ENCODE measurements at regions not wholly inside any gene's neighbourhood (a gene's known extent, or its start where the extent isn't known, plus 50 kb on each side); places are given as distances from the start of the nearest gene placed in this dataset.

DNA sequence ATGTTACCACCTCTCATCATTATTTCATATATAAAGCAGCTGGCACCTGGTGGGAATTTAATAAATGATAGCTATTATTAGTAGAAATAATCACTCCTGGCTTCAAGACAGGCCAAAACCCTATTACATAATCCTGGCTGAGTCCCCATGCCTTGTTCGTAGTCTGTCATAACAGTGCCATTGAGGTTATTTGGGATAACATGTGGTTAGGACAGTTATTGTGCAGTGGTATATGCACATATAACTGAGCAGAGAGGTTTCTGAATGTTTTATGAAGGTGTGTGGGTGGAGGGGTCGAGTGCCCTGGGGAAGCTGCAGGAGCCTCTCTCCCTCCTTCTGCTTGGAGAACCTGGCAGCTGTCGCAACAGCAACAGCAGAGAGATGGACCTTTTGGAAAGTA is 162.4 kb upstream of the NABP1 start:
- no peak for DNase-seq

DNA sequence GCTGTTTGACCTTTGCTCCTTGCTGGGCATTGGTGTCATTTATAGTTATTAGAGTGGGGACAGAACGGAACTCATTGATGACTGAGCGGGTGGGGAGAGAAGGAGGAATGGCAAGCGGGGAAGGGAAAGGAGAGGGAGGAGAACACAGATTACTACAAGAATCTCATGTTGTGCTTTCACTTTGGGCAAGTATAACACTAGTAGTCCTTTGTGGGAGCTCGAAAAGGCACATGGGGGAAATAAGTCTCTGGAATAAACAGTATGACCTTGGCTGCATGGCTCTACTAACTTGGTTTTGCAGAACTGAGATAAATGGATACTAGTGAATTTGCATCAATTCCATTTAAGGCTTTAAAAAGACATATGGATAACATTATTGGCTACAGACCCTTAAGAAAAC is 161.7 kb upstream of the NABP1 start:
- DNase-seq = no peak

DNA sequence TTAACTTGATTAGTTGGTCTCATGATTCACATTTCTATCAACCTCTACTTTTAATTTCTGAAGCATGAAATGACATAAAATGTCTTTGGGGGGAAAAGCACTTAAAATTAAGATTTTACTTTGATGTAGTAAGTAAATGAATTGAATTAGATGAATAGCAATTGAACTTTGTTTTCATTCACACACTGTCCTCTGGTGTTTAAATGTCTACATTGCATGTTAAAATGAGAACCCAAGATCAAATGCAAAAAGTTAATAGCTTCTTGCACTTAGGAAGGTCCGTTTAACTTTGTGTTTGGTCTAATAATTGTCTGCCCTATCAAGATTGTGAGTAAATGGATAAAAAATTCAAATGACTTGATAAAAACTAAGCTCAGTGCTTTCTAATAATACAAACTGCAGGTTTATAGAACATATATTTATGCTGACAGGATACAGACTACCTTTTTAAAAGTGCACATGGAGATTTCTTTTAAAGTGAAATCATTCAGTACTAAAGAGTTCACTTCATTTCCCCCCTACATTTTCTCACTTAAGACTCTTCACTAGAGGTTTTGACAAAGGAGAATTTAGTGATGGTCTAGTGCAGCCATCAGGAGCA is 156.2 kb upstream of the NABP1 start:
- DNase-seq = peak; percentile 26

DNA sequence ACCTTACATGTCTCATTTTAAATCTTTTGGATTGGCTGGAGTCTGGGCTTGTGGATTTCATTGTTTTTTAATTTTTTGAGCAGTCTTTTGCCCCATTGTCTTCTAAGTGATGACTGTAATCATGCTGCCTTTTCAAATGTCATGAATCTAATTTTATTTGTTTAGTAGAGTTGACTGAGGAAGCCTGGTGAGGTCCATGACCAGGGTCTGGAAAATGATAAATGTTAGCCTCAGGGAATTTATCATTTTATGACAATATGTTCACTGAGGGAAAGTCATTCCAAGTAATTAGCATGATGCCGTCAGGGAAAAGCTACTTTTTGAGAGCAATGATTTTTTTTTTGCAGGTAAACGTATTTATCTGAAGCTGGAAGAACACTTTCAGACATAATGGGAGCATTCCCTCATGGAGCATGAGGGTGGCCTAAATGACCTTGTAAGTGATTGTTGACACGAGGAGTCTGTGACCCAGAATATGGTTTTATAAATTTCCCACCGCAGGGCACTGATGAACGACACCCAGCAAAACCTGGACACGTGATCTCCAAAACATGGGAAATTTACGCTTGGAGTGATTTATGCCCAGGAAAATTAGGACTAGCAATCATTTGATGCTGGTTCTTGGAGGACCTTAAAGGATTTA is 155.3 kb upstream of the NABP1 start:
- DNase-seq = peak; percentile 85

DNA sequence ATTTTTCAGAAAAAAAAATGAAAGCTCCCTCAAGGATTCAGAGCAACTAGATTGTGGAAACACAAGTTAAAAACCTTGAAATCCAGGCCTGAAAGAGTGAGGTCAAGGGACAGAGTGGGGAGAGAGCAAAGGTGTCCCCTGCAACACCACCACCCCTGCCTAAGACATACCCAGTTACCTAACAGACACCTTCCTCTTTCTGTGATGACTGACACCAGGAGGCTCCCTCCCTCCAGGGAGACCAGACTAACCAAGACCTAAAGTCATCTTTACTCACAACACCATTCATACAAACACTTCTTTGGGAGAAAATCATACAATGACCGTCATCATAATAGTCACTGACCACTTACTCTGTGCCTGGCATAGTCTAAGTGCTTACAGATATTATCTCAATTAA is 151.8 kb upstream of the NABP1 start:
- DNase-seq = no peak

DNA sequence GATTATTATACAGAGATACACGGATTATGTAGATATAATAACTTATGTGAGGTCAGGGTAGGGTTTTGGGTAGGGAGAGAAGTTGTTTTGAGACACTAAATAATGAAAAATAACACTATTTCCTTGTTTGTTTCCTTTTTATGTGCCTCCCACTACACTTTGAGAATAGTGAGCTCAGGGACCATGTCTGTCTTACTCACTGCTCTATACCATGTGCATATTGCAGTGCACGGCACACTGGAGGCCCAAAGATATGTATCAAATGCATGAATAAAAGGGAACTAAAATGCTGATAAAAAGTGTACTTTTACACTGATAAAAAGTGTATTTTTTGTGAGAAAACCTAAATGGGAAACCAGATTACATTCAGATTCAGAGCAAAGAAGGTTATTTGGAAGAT is 151.4 kb upstream of the NABP1 start:
- no peak for DNase-seq

DNA sequence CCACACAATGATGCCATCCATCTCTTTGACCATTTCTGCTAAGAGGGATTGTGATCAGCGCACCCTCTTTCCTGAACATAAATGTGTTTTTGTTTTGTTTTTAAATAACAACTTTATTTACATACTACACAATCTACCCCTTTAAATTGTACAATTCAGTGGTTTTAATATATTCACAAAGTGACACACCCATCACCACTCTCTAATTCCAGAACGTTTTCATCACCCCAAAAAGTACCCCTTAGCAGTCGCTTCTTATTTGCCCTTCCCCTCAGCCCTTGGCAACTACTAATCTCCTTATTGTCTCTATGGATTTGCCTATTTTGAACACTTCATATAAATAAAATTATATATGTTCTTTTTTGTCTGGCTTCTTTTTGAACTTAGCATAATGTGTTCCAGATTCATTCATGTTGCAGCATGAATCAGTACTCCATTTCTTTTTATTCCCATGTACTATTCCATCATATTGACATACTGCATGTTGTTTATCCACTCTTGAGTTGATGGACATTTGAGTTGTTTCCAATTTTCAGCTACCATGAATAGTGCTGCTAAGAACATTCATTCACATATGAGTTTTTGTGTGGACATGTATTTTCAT is 150.9 kb upstream of the NABP1 start:
- DNase-seq = no peak

DNA sequence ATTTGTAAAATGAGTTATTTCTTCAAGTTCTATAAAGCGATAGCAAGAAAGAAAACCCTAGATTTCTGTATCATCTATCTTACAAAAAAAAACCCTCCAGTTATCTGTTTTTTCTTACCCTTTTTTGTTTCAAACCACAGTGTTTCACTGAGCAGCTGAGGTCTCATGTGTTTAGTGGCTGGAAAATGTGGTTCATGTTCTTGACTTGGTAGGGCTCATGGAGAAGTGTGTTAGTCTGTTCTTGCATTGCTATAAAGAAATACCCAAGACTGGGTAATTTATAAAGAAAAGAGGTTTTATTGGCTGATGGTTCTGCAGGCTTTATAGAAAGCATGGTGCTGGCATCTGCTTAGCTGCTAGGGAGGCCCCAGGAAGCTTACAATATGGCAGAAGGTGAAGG is 147.3 kb upstream of the NABP1 start:
- no peak for DNase-seq

DNA sequence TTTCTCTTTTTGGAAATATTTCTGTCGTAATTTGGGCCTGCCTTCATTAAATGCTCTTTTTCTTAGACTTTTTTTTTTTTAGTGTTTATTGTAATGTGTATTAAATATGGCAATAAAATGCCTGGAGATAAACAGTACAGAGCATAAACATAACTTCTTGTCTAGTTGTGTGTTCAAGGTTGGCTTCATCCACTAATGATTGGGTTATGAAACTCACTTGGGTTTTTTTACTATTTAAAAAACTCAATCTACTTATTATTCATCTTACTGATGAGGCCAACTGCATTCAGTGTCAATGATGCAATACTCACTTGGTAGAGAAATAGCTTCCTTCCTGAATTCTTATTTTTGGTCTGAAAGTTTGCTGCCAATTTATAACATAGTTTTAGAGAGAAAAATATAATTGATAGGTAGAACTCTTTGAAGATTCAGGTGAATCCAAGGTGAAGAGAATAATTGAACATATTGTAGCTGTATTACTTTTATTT is 144.2 kb upstream of the NABP1 start:
- no peak for DNase-seq

DNA sequence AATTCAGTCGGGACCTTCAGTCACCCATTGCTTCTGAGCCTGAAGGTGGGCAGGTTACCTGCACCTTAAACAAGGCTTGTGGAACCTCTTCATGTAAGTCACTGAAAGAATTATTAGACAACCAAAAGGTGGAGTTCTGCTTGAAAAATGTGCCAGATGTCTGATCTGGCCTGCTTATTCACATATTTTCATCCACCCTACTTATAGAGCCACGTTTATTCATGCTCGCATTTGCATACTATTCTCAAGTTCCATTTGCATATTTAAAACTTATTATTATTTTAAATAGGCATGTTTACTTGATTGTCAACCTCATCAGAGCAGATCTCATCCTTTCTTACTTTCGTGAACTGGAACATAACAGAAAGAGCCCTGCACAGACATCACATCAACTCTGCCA is 140.0 kb upstream of the NABP1 start:
- DNase-seq = no peak

DNA sequence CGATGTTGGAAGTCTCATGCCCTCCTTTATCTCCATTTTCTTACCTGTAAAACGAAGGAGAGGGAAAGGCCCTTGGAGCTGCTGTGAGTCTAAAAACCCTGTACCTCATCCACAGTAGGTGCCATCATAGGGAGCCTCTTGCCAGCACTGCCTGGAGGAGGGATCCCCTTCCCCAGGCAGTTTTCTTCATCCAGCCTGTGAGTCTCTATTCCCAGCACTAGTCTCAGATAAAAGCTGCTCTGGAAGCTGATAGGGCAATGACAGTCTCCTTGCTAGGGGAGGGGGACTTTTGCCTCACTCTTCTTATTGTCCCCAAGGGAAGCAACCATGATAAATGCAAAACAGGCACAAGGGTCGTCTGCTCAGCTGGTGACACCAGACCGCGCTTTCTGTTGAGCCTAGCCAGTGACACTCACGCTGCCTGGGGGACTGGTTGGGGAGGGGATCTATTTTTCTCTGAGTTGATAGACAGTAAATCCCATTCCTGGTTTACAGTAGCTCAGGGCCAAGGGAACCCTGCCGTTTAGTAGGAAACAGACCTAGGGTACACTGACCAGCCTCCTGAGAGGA is 139.5 kb upstream of the NABP1 start:
- DNase-seq = no peak

DNA sequence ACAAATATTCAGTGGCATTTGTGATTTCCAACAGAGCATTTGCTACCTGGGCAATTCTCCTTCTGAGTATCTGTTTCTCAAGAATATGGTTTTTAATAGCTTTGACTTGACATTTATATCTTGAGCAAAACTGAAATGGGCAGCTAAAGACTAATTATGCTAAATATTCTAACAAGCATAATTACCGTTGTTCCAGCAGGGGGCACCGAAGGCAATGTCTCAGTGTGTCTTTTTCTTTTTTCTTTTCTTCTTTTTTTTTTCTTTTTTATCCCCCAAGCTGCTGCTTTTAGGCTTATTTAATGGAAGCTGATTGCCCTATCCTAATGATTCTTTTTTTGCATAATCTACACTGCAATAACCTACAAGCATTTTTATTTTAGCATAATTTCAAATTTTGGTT is 138.9 kb upstream of the NABP1 start:
- no peak for DNase-seq

DNA sequence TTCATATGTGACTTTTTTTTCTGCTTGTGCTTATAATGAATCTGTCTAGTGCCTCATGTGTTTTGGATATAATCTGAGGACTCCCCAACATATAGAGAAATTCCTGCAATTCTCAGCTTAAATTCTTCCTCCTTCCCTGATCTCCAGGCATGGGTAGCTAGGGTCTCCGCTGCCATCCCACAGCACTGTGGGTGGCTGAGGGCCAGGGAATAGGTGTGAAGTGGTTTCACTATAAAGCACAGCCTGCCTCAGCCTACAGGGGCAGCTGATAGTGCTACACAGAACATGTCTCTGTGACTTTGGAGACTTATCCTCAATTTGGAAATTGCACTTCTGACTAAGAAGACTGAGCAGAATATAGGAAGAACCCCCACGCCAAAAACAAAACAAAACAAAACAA is 137.3 kb upstream of the NABP1 start:
- DNase-seq = no peak

DNA sequence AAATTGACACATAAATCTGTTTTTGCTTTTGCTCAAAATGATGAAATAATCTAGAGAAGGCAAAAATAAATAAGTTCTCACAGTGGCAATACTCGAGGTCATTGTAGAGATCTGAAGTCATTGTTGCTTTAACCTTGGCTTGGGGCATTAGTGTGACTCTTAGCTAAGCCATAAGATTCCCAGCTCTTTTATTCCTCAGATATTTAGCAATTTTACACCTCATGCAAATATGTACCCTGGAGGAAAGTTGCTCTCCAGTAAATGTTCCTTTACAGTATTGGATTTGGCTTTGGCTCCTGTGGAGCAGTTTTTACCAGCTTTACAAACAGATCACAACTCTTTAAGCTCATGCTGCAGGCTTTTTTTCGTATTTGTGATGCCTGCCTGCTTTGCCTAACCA is 134.2 kb upstream of the NABP1 start:
- no peak for DNase-seq

DNA sequence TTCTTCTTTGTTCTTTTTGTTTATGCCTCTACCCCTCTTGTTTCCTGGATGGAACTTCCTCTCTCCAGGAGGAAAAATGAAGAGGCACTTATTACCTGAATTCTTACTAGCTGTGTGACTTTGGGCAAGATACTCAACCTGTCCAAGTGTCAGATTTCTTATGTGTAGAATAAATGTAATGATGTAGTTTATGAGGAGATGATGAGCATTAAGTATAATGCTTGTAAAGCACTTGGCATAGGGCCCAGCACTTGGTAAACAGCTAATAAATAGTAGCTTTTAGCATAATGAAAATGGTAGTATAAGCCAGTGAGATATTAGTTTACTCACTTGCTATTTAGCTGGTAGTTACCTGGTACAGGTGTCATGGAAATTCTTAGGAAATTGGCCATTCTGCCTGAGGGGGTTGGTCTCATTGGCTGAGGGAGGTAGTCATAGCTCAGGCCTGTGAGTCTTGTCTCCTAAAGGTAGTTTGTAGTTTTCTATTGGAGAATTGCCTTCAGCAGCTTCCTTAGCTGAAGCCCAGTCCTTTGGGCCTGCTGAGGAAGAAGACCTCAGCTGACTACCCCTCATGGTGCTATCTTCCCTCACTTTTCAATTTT is 133.4 kb upstream of the NABP1 start:
- no peak for DNase-seq

DNA sequence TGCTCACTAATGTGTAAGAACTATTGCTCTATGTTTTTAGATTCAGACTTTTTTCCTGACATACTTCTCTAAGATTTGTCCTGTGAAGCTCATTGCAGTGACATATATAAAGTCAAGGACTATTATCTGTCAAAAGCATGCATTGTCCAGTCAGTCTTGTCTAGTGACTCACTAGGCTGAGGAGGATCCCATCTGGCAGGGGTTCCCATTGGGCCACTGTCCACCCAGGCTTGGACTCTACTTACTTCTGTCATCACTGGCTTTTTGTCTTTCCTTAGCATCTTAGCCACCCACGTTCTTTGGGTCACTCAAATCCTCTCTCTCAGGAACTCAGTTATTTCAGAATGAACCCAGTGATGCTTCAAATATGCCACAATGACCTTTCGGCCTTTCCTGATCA is 132.6 kb upstream of the NABP1 start:
- no peak for DNase-seq

DNA sequence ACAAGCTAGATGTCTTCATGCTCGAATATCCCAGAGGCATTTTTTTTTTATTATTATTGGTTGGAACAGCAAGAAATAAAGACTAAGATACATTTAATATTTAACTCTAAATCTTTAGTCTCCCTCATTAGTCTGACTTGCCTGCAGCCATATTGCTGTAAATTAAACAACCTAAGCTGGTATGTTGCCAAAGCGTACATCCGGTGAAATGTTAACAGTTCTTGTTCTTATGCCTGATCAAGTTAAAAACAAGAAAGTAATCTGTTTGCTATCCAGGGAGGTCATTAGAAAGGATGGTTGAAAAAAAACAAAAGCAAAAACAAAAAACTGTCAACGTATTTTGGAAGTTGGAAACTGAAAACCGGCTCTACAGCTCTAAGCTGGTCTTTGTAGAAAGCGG is 125.9 kb upstream of the NABP1 start:
- no peak for DNase-seq

DNA sequence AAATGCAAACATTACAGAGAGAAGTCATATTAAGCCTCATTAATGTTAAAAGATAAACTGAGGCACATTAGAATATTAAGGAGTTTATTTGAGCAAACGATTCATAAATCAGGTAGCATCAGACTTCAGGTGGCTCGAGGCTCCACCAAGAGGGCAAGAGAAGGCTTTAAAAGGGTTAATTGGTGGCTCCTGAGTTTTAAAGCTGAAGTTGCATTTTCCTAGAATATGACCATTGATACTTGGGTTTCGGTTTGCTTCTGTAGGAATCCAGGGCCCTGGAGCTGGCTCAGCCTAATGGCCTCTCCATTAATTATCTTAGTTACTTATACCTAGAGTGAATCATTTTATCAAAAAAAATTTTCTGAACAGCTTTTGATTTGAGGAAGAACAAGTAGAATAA is 123.7 kb upstream of the NABP1 start:
- DNase-seq = no peak

DNA sequence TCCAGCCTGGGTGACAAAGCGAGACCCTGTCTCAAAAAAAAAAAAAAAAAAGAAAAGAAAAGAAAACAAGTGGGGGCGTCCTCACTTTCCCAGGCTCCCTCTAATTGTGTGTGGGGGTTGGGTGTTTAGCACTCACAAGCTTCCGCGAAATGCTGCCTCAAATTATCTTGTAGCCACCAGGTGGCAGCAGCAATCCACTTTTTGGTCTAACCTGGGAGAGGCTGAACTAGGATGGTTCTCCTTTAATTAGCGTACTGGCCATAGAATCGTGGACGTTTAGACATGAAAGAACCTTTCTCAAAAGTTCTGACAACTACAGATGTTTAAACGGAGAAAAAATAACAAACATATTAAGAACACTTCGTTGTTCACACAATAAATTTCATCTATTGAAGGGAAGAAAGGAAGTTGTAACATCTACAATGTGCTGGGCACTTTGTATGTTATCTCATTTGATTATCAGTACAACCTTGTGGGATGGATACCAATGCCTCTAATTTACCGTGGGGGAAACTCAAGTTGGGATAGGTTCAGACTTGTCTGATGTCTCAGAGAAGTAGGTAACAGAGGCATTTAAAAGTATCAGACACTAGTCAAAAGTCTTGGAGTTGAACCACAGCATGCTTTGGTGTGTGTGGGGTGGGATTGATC is 122.7 kb upstream of the NABP1 start:
- DNase-seq = peak; percentile 89

DNA sequence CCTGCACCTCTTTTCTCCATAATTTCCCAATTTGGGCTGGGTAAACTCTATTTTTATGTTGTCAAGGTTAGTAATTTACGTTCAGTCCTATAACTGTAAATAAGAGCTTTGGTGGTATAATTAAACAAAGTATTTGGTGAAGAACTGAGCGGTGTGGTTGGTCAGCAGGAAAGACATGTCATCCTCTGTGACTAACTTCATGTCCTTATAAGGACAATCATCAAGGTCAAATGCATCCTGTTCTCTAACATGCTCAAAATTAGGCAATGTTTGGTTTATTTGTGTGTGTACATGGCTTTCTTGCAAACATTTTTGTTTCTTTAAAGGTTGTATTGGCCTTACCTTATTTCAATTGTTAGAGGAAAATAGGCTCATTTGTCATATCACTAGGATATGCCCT is 121.5 kb upstream of the NABP1 start:
- DNase-seq = no peak

DNA sequence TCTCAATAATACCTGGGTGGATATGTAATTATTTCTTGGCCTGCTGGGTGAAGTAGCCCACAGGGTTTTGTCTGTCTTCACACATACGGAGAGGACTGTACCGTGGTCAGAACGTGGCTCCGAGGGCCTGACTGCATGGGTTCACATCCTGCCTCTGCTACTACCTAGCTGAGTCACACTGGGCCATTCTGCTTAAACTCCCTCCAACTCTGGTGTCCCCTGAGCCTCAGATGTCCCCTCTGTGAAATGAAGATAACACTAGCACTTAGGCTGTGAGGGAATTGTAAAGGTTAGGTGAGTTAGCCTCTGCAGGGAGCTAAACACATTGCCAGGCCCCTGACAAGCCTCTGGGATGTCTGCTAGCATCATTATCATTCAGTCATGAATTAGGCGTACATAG is 120.1 kb upstream of the NABP1 start:
- no peak for DNase-seq

DNA sequence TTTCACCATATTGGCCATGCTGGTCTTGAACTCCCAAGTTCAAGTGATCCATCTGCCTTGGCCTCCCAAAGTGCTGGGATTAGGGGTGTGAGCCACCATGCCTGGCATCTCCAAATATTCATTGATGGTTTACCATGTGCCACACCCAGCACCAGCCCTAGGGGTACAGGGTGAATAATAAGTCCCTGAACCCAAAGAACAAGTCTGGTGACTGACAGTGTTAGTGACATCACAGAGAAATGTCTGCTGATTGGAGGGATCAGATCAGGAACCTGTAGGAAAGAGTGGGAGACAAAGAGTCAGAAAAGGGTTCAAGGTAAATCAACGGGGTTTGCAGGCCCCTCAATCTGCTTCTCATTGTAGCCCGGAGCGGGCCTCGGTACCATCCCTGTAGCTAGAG is 118.4 kb upstream of the NABP1 start:
- no peak for DNase-seq

DNA sequence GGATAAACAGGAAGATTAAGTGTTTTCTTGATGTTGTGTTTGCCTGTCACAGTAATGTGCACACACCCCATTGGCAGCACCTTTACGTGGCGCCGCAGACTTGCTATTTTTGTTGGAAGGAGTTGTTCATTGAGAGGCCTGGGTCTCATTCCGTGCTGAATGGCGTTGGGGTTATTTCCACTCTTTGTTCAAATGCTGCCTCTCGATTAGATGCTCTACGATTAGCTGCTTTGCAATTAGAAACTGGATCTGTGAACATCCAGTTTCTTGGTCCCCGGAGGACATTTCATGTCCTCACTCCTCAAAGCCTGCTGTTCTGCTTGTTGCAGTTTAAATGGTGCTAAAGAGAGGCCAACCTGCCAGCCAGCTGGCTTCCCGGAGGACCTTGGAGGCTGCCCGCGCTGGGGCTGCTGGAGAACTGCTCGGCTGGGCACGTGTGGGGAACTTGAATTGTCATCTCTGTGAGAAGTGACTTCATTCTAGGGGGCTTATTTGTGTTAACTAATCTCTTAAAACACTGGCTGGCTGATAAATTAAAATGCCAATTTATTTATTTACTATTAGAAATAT is 117.4 kb upstream of the NABP1 start:
- DNase-seq = peak; percentile 59
